GM12873 (cell line): ENCODE measurements at regions not wholly inside any gene's neighbourhood (a gene's known extent, or its start where the extent isn't known, plus 50 kb on each side); places are given as distances from the start of the nearest gene placed in this dataset.

Experiments used
- TF ChIP-seq, protein P1 (sequence below): IDR thresholded peaks from 2 replicates; pipeline ENCODE4 v1.5.1; 2012; ENCODE audit warnings: low read depth, mild to moderate bottlenecking, moderate library complexity, low read length, control low read depth; ENCODE audit not compliant: insufficient read depth; ENCODE audit errors: missing control alignments

- TF ChIP-seq, protein P1, sequence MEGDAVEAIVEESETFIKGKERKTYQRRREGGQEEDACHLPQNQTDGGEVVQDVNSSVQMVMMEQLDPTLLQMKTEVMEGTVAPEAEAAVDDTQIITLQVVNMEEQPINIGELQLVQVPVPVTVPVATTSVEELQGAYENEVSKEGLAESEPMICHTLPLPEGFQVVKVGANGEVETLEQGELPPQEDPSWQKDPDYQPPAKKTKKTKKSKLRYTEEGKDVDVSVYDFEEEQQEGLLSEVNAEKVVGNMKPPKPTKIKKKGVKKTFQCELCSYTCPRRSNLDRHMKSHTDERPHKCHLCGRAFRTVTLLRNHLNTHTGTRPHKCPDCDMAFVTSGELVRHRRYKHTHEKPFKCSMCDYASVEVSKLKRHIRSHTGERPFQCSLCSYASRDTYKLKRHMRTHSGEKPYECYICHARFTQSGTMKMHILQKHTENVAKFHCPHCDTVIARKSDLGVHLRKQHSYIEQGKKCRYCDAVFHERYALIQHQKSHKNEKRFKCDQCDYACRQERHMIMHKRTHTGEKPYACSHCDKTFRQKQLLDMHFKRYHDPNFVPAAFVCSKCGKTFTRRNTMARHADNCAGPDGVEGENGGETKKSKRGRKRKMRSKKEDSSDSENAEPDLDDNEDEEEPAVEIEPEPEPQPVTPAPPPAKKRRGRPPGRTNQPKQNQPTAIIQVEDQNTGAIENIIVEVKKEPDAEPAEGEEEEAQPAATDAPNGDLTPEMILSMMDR = peak; percentile 68
These were observed 80.7 kb downstream of the GCC1 start for GRCh38 chr7:127504715-127505114.

DNA sequence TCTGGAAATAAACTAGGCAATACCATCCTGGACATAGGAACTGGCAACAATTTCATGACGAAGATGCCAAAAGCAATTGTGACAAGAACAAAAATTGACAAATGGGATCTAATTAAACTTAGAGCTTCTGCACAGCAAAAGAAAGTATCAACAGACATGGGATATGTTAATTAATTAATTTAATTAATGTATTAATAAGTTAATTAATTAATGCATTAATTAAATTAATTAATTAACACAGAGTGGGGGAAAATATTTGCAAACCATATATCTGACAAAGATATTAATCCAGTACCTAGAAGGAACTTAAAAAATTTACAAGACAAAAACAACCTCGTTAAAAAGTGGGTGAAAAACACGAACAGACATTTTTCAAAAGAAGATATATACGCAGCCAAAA lies 83.6 kb downstream of the GCC1 start:
- TF ChIP-seq, protein P1 = no peak

DNA sequence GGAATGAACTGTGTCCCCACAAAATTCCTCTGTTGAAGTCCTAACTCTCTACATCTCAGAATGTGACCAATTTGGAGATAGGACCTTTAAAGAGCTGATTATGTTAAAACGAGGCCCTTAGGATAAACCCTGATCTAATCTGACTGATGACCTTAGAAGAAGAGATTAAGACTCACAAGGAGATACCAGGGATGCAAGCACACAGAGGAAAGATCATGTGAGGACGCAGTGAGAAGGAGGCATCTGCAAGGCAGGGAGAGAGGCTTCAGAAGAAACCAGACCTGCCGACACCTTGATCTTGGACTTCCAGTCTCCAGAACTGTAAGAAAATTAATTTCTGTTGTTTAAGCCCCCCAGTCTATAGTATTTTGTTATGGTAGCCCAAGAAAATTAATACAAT lies 94.9 kb upstream of the ZNF800 start:
- TF ChIP-seq, protein P1 = no peak

DNA sequence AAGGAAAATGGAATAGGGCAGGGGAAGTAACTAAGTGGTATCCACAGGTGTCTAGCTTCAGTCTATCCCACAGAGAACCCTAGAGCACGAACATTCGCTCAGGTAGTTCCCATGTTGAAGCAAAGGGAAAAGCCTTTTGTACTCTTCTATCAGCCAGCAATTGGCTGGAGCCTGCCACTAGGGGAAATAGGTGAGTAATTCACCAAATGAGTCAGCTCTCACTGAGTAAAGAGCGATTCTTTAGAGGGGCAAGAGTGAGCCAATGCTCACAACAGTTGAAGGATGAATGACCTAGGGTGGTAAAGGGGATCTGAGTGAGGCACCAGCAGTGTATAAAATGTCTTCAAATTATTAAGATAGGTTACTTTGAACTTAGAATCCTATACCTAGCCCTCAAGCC lies 94.1 kb upstream of the ZNF800 start:
- TF ChIP-seq, protein P1 = peak; percentile 41

DNA sequence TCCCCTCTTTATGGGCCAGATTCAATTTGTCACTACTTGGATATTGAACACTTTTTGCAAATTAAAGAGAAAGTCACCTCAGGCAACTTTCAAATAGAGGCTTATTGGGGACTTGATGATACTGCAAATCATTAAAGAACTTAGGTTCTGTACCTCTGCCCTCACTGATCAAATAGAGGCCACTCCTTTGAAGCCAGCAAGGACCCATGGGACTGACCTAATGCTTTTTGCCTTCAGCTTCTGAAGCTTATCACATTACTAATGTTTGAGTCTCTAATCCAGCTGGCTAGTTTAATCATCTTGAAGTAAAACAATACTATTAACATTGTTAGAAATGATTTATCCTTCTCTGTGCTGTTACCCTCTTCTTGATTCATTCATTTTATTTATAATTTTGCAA lies 93.0 kb upstream of the ZNF800 start:
- TF ChIP-seq, protein P1 = no peak

DNA sequence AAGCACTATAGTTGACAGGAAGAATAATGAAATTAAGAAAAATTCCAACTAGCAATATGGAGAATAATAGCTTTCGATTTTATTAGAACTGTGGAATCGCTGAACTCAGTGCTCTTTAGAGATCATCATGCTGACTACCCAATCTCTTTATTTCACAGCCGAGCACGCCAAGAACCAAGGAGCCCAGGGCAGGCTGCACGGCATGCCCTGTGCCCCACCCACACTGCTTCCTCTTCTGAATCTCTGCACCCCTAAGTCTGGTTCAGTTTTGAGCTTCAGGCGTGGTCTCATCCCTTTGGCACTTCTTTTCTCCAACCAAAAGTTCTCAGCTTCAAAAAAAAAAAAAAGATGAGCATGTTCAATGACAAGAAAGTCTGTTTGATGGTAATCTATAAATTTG lies 92.4 kb upstream of the ZNF800 start:
- TF ChIP-seq, protein P1 = no peak

DNA sequence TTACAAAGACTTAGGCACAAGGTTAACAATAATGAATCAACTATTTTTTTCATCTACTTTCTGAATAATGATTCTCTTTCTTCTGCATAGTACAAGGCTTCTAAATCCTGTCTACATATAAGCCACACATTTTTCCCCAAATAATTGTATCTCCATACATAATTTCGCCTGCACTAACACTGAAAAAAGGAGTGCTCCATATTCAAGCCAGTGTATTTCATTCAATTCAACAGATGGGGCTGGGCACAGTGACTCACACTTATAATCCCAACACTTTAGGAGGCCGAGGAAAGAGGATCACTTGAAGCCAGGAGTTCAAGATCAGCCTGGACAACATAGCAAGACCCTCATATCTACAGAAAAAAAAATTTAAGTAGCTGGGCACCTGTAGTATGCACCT lies 86.0 kb upstream of the ZNF800 start:
- TF ChIP-seq, protein P1 = no peak

GRCh38 chr7:127478024-127478355 lies 85.5 kb upstream of the ZNF800 start:
- TF ChIP-seq, protein P1 = no peak
